HUES64 (cell line): ENCODE measurements at regions not wholly inside any gene's neighbourhood (a gene's known extent, or its start where the extent isn't known, plus 50 kb on each side); places are given as distances from the start of the nearest gene placed in this dataset.

Source experiments
- H3K27ac ChIP-seq: 2 replicates; pipeline ENCODE4 v1.7.0; 2013; ENCODE audit warnings: low read depth, low read length, inconsistent platforms
- H3K27me3 ChIP-seq: 2 replicates; pipeline ENCODE4 v1.6.1; 2013; ENCODE audit warnings: mild to moderate bottlenecking, low read length; ENCODE audit not compliant: insufficient read depth
- H3K36me3 ChIP-seq: 2 replicates; pipeline ENCODE4 v1.6.1; 2013; ENCODE audit warnings: mild to moderate bottlenecking, low read length; ENCODE audit not compliant: insufficient read depth
- H3K4me1 ChIP-seq: 2 replicates; pipeline ENCODE4 v1.6.1; 2013; ENCODE audit warnings: mild to moderate bottlenecking, low read length, moderate library complexity; ENCODE audit not compliant: insufficient read depth
- H3K4me3 ChIP-seq: 2 replicates; pipeline ENCODE4 v1.5.1; 2013; ENCODE audit warnings: mild to moderate bottlenecking, low read length, moderate library complexity
- H3K9ac ChIP-seq: 2 replicates; pipeline ENCODE4 v1.6.1; 2013; ENCODE audit warnings: mild to moderate bottlenecking, low read depth, low read length
- H3K9me3 ChIP-seq: 2 replicates; pipeline ENCODE4 v1.6.1; 2013; ENCODE audit warnings: low read depth, low read length; ENCODE audit not compliant: insufficient read depth
- WGBS: fragments of 150-250, 120-280 bp; methylation state at CpG from one replicate; pipeline ENCODE4 v1.1.7; 2013; ENCODE audit warnings: missing lambda C conversion rate; 5-methylcytosine and 5-hydroxymethylcytosine counted together

DNA sequence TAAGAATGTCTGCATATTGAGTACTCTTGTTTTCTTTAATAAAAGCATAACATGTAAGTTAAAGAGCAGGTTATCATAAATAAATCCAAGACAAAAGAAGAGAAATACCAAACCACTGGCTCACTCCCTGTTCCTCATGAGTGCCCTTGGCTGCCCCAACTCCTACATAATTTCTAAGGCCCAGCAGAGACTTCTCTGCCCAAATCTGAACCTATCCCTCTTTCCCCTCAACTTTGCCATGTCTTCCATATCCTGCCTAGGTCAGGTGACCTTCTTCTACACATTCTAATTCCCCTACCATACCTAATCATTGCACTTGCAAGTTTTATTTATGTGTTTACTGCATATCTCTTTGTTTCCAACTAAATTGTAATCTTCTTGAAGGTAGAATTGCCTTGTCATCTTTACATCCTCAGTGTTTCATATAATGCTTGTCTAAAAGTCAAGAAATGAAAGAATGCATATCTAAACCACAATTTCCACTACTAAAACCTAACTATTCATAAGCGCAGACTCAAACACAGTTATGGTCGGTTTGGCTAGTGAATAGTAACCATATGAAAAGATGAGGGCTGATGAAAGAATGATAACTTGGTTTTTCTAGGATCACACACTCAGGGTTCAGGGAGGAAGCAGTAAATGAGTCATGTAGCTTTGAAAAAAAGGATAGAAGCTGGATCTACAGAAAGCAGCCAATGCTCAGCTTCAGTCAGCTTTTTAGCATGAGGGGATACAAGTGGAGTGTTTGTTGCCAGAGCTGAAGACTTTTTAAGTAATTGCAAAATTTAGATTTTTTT lies 53.3 kb upstream of the EYA4 start:
- Histone ChIP-seq H3K4me3 (no peak overlapping the region), H3K9ac (no peak overlapping the region), H3K27ac (no peak overlapping the region), H3K36me3 (no peaks in the 10 kb centered on the region), H3K9me3 (no peaks in the 10 kb centered on the region), H3K27me3 (no peaks in the 10 kb centered on the region), H3K4me1 (peaks cover 23% of the 10 kb centered on the region)
- 99% methylated on average over 2 of the region's 2 CpGs for WGBS

- H3K4me3 ChIP-seq, result no peak overlapping the region
- peaks cover 23% of the 10 kb centered on the region for H3K4me1 ChIP-seq
- H3K27ac ChIP-seq, result no peak overlapping the region
- no peaks in the 10 kb centered on the region for H3K9me3 ChIP-seq
- H3K27me3 ChIP-seq, result no peaks in the 10 kb centered on the region
- 91% methylated on average over 3 of the region's 3 CpGs for WGBS
- H3K36me3 ChIP-seq, result no peaks in the 10 kb centered on the region
- H3K9ac ChIP-seq, result no peak overlapping the region
These were observed 50.2 kb upstream of the EYA4 start for GRCh38 chr6:133190912-133191311.

GRCh38 chr6:133191323-133191722 lies 49.8 kb upstream of the EYA4 start:
- H3K9ac ChIP-seq, result no peak overlapping the region
- no peaks in the 10 kb centered on the region for H3K36me3 ChIP-seq
- peaks cover 23% of the 10 kb centered on the region for H3K4me1 ChIP-seq
- no peaks in the 10 kb centered on the region for H3K27me3 ChIP-seq
- no peaks in the 10 kb centered on the region for H3K9me3 ChIP-seq
- no peak overlapping the region for H3K4me3 ChIP-seq
- H3K27ac ChIP-seq, result no peak overlapping the region
- 63% methylated on average over 2 of the region's 2 CpGs for WGBS
